GM18517 (cell line): ENCODE measurements at regions not wholly inside any gene's neighbourhood (a gene's known extent, or its start where the extent isn't known, plus 50 kb on each side); places are given as distances from the start of the nearest gene placed in this dataset.

Experiments used
- ATAC-seq: cut with Tn5 transposase; IDR thresholded peaks from one replicate; pipeline ENCODE4 v1.9.1; 2021; ENCODE audit warnings: mild to moderate bottlenecking, moderate library complexity; ENCODE audit not compliant: unreplicated experiment

DNA sequence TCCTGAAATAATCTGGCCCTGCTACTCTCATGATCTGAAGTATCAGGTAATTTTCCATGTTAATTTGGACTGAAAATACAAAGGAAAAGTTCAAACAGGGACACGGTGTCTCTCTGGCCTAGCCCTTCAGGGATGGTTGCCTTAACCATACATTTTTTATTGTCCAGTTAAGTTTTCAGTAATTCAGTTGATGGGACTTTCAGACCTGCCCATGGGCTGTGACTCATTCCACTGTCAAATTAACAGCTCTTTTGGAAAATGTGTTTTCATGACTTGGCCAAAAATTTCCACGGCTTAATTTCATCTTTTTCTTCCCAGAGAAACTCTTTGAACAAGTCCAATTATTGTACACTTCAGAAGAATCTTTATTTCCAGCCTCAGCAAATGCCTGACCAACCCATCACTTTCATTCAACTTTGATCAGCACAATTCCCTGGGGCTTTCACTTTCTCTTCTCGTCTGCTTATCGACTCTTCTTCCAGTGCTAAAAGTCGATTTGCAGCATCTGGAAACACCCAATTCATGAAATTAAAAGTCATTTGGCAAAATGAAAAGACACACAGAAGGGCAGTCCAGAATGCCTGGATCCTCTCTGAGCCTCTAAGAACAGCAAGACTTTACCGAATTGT lies 293.9 kb downstream of the RAB28 start:
- no peak for ATAC-seq

GRCh38 chr4:13184199-13184598 lies 299.9 kb downstream of the RAB28 start:
- no peak for ATAC-seq

GRCh38 chr4:13182133-13182532 lies 302.0 kb downstream of the RAB28 start:
- ATAC-seq = no peak

DNA sequence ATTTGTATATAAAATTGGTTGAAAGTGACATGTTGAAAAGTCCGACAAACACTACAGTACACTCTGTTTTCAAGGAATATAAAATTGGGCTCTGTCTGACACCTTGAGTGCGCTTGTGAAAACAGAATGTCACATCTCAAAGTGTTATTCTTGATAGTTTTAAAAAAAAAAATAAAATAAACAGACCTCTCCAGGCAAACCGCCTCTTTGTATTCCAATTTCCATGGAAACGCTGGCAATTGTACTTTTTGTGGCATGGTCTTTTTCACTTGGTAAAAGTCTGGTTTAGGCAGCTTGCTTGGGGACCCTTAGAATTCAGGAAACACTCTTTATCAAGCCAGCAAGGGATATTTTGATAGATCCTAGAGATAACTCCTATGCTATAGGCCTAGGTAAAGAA lies 302.5 kb downstream of the RAB28 start:
- no peak for ATAC-seq

DNA sequence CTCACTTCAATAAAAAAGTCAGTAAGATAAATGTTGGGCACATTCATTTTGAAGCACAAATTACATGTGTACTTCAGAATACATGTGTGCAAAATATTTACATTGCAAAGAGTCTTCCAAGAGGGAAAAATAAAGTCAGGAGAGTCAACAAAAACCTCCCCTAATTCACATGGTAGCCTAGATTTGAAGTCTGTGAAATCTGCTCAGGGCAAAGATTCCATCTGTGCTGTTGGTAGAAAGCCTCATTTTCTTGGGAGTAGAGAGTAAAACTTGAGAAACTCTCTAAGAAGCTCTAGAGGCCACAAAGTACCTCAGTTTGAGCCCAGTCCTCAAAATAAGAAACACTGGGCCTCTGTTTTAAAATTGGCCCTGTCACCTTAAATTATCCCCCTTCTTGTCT lies 303.4 kb downstream of the RAB28 start:
- no peak for ATAC-seq

DNA sequence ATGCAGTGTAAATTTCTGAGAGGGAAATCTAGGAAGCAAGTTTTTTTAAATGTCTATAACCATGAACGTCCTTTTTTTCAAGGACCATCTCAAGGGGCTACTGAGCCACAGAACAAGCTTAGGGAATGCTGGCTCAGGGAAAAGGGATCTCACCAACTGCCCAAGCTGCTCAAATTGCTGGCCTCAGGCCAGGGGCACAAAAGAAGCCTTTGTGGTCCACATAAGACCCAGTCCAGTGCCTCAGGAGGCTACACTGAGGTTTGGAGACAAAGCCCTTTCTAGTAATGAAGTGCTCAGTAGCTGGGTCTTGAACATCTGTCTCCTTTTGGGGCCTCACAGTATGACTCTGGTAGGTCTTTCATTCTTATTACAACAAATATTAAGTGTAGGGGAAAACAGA lies 305.5 kb downstream of the RAB28 start:
- no peak for ATAC-seq

DNA sequence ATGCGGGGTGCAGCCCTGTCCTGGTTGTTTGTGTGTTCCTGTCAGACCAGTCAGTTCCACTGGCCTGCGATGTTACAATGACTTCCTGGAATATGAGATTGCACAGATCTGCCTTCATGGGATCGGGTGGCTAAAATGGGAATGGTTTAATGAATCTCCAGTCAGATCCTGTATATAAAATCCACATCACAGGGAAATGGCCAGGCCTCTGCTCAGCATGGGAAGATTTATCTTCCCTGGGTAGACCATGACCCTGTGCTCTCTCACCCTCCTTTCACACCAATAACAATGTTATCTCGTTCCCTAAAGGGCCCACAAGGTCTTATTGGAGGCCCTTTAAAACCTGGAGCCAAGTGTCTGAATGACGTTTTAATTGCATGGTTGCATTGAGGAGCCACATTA lies 307.4 kb downstream of the RAB28 start:
- ATAC-seq = no peak

GRCh38 chr4:13174926-13175325 lies 309.2 kb downstream of the RAB28 start:
- no peak for ATAC-seq

- ATAC-seq = no peak
These were observed 310.1 kb downstream of the RAB28 start for GRCh38 chr4:13174001-13174400.

- ATAC-seq = no peak
These were observed 312.7 kb downstream of the RAB28 start for GRCh38 chr4:13171292-13172057.

DNA sequence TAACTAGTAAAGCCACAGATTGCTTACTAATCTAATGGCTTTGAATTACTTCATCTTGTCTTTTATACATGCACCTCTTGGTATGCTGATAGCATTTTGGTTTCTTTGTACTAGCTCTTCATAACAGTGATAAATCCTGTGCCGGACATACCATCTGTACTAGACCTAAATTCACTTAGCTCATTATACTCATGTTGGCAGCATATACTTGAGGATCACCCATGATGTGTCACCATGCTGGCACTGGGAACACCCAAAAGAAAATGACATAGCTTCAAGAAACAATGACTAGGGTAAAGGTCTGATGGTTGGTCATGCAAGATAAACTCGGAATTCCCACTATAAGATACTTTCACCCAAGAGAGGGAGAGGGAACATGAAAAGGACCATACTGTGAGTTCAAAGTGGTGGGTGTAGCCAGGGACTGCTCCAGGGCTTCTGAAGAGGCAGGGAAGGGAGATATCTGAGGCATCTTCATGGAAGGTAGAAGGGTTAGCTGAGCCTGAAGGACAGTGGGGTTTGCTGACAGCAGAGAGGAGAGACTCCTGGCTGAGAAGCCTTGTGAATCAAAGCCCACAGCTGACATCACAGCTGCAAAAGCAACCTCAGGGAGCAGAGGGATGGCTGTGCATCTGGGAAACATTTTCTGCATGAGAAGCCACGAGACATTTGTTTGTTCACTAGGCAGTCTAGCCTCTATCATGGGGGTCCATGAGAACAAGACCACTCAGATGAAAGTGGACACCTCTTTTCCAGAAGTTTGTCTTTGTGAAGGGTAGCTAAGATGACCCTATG lies 314.2 kb downstream of the RAB28 start:
- ATAC-seq = no peak

GRCh38 chr4:13168326-13168725 lies 315.8 kb downstream of the RAB28 start:
- no peak for ATAC-seq

GRCh38 chr4:13166214-13166613 lies 317.9 kb downstream of the RAB28 start:
- no peak for ATAC-seq

- ATAC-seq = no peak
These were observed 319.3 kb downstream of the RAB28 start for GRCh38 chr4:13164783-13165331.

DNA sequence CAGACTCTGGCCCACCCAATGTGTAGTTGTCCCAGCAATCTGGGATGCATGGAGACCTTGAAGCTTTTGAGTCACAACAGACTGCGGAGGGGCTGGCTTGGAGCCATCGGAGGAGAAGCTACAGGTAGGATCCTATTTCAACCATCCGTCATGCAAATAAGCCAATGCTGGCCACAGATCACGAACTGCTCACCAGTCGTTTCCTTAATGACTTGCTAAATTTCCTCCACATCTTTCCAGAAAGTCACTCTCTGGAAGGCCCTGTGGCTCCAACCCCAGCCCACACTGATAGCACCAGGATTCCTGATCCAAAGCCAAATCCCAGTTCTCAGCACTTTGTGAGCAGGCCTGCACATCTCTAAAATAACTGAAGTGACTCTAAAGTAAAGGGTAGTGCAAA lies 321.3 kb downstream of the RAB28 start:
- ATAC-seq = no peak

DNA sequence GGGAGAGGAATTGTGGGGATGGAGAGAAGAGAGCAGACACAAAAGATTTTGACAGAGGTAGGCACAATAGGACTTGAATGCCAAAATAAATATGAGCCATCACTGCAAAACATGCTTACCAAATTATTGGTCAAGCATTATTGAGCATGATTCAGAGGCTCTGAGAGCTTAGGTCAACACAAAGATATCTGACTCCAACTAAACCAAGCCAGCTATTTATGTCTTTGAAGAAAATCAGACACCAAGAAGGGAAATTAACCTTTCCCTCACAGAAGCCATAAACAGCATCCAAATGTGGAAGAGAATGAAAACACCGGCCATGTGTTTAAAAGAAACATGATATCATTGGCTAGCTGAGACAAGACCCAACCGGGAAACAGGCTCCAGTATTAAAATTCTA lies 323.2 kb downstream of the RAB28 start:
- no peak for ATAC-seq

- ATAC-seq = no peak
These were observed 325.0 kb downstream of the RAB28 start for GRCh38 chr4:13159041-13159620.

DNA sequence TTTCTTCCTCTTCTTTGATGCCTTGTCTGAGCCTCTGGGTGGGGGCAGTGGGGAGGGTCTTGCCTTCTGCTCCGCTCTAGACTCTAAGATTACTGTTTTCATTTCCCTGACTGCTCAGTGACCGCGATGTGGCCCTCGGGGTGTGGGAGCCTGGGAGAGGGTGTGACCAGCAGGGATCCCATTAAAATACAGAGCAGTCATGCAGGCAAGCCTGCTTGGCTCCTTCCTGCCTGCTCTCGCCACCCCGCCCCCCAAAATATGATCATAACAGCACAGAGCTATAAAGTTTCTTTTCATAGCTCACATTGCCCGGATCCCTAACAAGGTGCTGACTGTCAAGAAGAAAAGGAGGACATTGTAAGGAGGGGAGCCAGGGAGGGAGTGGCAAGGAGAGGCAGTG lies 332.9 kb downstream of the RAB28 start:
- ATAC-seq = no peak

DNA sequence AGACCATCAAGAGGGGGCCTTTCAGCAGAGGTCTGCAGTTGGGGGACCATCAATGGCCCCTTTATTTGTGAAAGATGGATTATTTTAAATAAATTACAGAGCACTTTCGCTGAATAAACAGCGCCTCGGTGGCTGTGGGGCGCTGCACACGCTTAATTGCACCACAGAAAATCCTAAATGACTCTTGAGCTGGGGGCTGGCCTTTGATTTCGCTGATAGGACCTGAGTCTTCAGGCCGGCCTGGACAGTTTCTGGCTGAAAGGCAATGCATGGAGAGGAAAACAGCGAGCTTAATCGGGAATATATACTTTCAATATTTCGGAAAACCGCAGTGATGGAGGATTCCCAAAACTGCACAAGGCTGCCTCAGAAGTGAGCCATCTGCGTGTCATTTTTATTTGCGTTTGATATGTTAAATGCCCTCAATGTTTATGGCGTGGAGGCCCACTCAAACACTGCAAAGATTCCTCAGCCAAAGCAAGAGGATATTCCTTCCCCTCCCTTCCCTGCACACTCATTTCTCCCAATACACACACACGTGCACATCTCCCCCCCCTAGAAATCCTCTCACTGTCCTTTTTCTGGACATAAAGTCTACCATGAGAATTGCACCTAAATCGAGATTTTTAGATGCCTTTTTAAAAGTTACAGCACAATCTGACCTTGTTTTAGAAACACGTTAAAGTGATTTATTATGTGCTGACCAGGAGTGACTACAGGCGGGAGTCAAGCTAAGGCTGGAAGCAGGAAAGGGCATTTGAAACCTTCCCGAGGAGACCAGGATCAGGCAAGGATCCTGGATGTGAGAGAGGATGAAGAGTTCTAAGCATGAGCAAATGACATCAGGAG lies 340.7 kb downstream of the RAB28 start:
- ATAC-seq = no peak

- ATAC-seq = no peak
These were observed 341.4 kb downstream of the RAB28 start for GRCh38 chr4:13142726-13143125.
